ENCODE measurements at regions not wholly inside any gene's neighbourhood (a gene's known extent, or its start where the extent isn't known, plus 50 kb on each side); places are given as distances from the start of the nearest gene placed in this dataset.

- TF ChIP-seq CTCF (IDR thresholded peaks at IDR 0.05) (no peak), POLR2A (IDR thresholded peaks at IDR 0.05) (no peak), EP300 (IDR thresholded peaks at IDR 0.05) (no peak)
Observed at GRCh38 chr3:6578526-6578925, 282.4 kb upstream of the GRM7 start.
